H1 (cell line): ENCODE measurements at regions not wholly inside any gene's neighbourhood (a gene's known extent, or its start where the extent isn't known, plus 50 kb on each side); places are given as distances from the start of the nearest gene placed in this dataset.

Source experiments
- CTCF ChIA-PET: fragments of 300-600 bp; sonication (Branson Sonifier 250); formaldehyde crosslinking; loops from one replicate; lab custom pipeline; 2021; ENCODE audit not compliant: partially characterized antibody; lab: Charles Lee
- POLR2A ChIA-PET: fragments of 300-600 bp; sonication (Branson Sonifier 250); formaldehyde crosslinking; loops from one replicate; lab custom pipeline; 2021; ENCODE audit warnings: inconsistent platforms; ENCODE audit not compliant: partially characterized antibody; lab: Charles Lee
- DNase-seq, 2 experiments: peaks; one replicate each; pipeline versions ENCODE4 v3.0.0 to v3.0.0-alpha.2; 2010 to 2022; ENCODE audit warnings: low spot score in 2 of 2, low read depth in 1 of 2, mixed read lengths in 1 of 2
- FAIRE-seq: peaks from 2 replicates; lab custom pipeline; 2011; peaks lifted over from hg19 to GRCh38; lab: Jason Lieb, UNC
- H2AFZ ChIP-seq: 2 replicates; pipeline ENCODE4 v1.8.1; 2012; ENCODE audit warnings: low read length, inconsistent platforms
- H2AK5ac ChIP-seq: 2 replicates; pipeline ENCODE4 v1.6.1; 2013; ENCODE audit warnings: low read depth, low read length
- H2BK120ac ChIP-seq: replicated peaks from 2 replicates; pipeline ENCODE3; 2013; ENCODE audit warnings: low read depth, low read length, inconsistent platforms
- H2BK12ac ChIP-seq: 2 replicates; pipeline ENCODE4 v1.6.1; 2013; ENCODE audit warnings: low read depth, low read length
- H2BK15ac ChIP-seq: 2 replicates; pipeline ENCODE4 v1.6.1; 2013; ENCODE audit warnings: low read length
- H2BK20ac ChIP-seq: 2 replicates; pipeline ENCODE4 v1.6.1; 2013; ENCODE audit warnings: low read length
- H2BK5ac ChIP-seq: 2 replicates; pipeline ENCODE4 v1.6.1; 2013; ENCODE audit warnings: low read depth, low read length
- H3K14ac ChIP-seq: 2 replicates; pipeline ENCODE4 v1.6.1; 2013; ENCODE audit warnings: inconsistent platforms; ENCODE audit not compliant: insufficient read length
- H3K18ac ChIP-seq: 2 replicates; pipeline ENCODE4 v1.6.1; 2013; ENCODE audit warnings: low read length; ENCODE audit errors: extremely low read depth
- H3K23ac ChIP-seq: 2 replicates; pipeline ENCODE4 v1.6.1; 2013; ENCODE audit warnings: inconsistent platforms; ENCODE audit not compliant: insufficient read length
- H3K23me2 ChIP-seq: 2 replicates; pipeline ENCODE4 v1.6.1; 2013; ENCODE audit warnings: low read depth, low read length
- H3K27ac ChIP-seq: 2 replicates; pipeline ENCODE4 v1.6.1; 2011; ENCODE audit warnings: low read depth, low read length, inconsistent platforms
- H3K27me3 ChIP-seq, 4 experiments: replicated peaks in 1 of 4; 1 replicate in 1 of 4; 2 replicates in 3 of 4; pipeline versions ENCODE4 v1.6.1 to v1.8.1; 2011 to 2013; ENCODE audit warnings: low read length in 3 of 4, mild to moderate bottlenecking in 3 of 4, inconsistent platforms in 2 of 4, mixed read lengths in 2 of 4, moderate library complexity in 1 of 4; ENCODE audit not compliant: control insufficient read depth in 3 of 4, insufficient read depth in 3 of 4; ENCODE audit errors: extremely low read depth in 1 of 4
- H3K36me3 ChIP-seq, 4 experiments: 2 replicates each; pipeline versions ENCODE4 v1.6.1 to v1.8.1; 2011 to 2013; ENCODE audit warnings: mild to moderate bottlenecking in 4 of 4, low read length in 3 of 4, moderate library complexity in 2 of 4, control low read depth in 1 of 4, inconsistent platforms in 1 of 4; ENCODE audit not compliant: insufficient read depth in 4 of 4, control insufficient read depth in 2 of 4
- H3K4ac ChIP-seq: replicated peaks from 2 replicates; pipeline ENCODE3; 2013; ENCODE audit warnings: low read length, low read depth, mixed read lengths, inconsistent platforms; ENCODE audit not compliant: insufficient read length
- H3K4me1 ChIP-seq, 4 experiments: replicated peaks in 1 of 4; 1 replicate in 1 of 4; 2 replicates in 3 of 4; pipeline versions ENCODE4 v1.6.1 to v1.8.1; 2011 to 2013; ENCODE audit warnings: low read length in 3 of 4, inconsistent platforms in 2 of 4, mixed read lengths in 1 of 4; ENCODE audit not compliant: insufficient read depth in 4 of 4, control insufficient read depth in 3 of 4
- H3K4me2 ChIP-seq, 2 experiments: 2 replicates each; pipeline versions ENCODE4 v1.6.1 to v1.8.1; 2011 to 2013; ENCODE audit warnings: low read depth in 2 of 2, low read length in 2 of 2, control low read depth in 1 of 2, inconsistent platforms in 1 of 2, mild to moderate bottlenecking in 1 of 2; ENCODE audit not compliant: insufficient read depth in 1 of 2
- H3K4me3 ChIP-seq, 4 experiments: fragments of 200-600, 300-600 bp in 1 of 4; sonication (generic), shearing (Covaris generic), sonication (Bioruptor Twin) in 1 of 4; 2 replicates each; pipeline versions ENCODE4 v1.5.1 to v1.8.1; 2011 to 2016; ENCODE audit warnings: low read length in 4 of 4, low read depth in 3 of 4, control low read depth in 2 of 4, inconsistent platforms in 2 of 4, mild to moderate bottlenecking in 2 of 4, mixed read lengths in 1 of 4, moderate library complexity in 1 of 4; ENCODE audit not compliant: insufficient read depth in 2 of 4; ENCODE audit errors: extremely low read depth in 1 of 4
- H3K56ac ChIP-seq: replicated peaks from 2 replicates; pipeline ENCODE3; 2013; ENCODE audit warnings: low read depth, mild to moderate bottlenecking, mixed read lengths, low read length, inconsistent platforms; ENCODE audit not compliant: insufficient read length
- H3K79me1 ChIP-seq: 2 replicates; pipeline ENCODE4 v1.6.1; 2013; ENCODE audit warnings: low read depth, low read length, control low read depth
- H3K79me2 ChIP-seq, 2 experiments: 2 replicates each; pipeline versions ENCODE4 v1.6.1 to v1.8.1; 2012 to 2013; ENCODE audit warnings: low read length in 2 of 2, mild to moderate bottlenecking in 2 of 2, inconsistent platforms in 1 of 2; ENCODE audit not compliant: insufficient read depth in 2 of 2, control insufficient read depth in 1 of 2
- H3K9ac ChIP-seq, 4 experiments: replicated peaks in 1 of 4; 1 replicate in 1 of 4; 2 replicates in 3 of 4; pipeline versions ENCODE4 v1.6.1 to v1.8.1; 2011 to 2013; ENCODE audit warnings: low read depth in 3 of 4, low read length in 3 of 4, control low read depth in 2 of 4, mild to moderate bottlenecking in 2 of 4, moderate library complexity in 2 of 4, inconsistent platforms in 1 of 4; ENCODE audit errors: extremely low read depth in 1 of 4
- H3K9me3 ChIP-seq, 2 experiments: 2 replicates each; pipeline versions ENCODE4 v1.6.1 to v1.8.1; 2012 to 2013; ENCODE audit warnings: mild to moderate bottlenecking in 2 of 2, moderate library complexity in 2 of 2, control low read depth in 1 of 2, inconsistent platforms in 1 of 2, low read depth in 1 of 2, low read length in 1 of 2, mixed read lengths in 1 of 2; ENCODE audit not compliant: insufficient read depth in 2 of 2
- H4K20me1 ChIP-seq, 2 experiments: replicated peaks in 1 of 2; 2 replicates each; pipeline versions ENCODE3 to v1.8.1; 2011 to 2013; ENCODE audit warnings: inconsistent platforms in 2 of 2, low read length in 2 of 2, mild to moderate bottlenecking in 1 of 2; ENCODE audit not compliant: insufficient read depth in 2 of 2, control insufficient read depth in 1 of 2
- H4K5ac ChIP-seq: 2 replicates; pipeline ENCODE4 v1.6.1; 2013; ENCODE audit warnings: low read length, low read depth, mixed read lengths, inconsistent platforms; ENCODE audit not compliant: insufficient read length
- H4K8ac ChIP-seq: 2 replicates; pipeline ENCODE4 v1.8.0; 2013; ENCODE audit warnings: mild to moderate bottlenecking, moderate library complexity, low read length, inconsistent platforms; ENCODE audit not compliant: insufficient read depth; ENCODE audit errors: extremely low read depth
- H4K91ac ChIP-seq: replicated peaks from 2 replicates; pipeline ENCODE3; 2013; ENCODE audit warnings: low read length, mixed read lengths, inconsistent platforms; ENCODE audit not compliant: insufficient read length
- EP300 ChIP-seq, 2 experiments: IDR thresholded peaks; 1 replicate in 1 of 2; 2 replicates in 1 of 2; pipeline ENCODE4 v1.6.1; 2011 to 2012; ENCODE audit warnings: low read depth in 2 of 2, low read length in 2 of 2, mild to moderate bottlenecking in 2 of 2, borderline replicate concordance in 1 of 2, inconsistent platforms in 1 of 2, moderate library complexity in 1 of 2
- GABPA ChIP-seq: IDR thresholded peaks from 2 replicates; pipeline ENCODE4 v1.6.1; 2011; ENCODE audit warnings: mild to moderate bottlenecking, low read length, moderate library complexity, borderline replicate concordance; ENCODE audit not compliant: insufficient read depth
- HDAC2 ChIP-seq, 2 experiments: fragments of 300-600 bp in 1 of 2; sonication (generic) in 1 of 2; IDR thresholded peaks; 2 replicates each; pipeline ENCODE4 v1.6.1; 2011 to 2012; ENCODE audit warnings: low read depth in 2 of 2, low read length in 2 of 2, mild to moderate bottlenecking in 2 of 2, moderate library complexity in 2 of 2, borderline replicate concordance in 1 of 2, inconsistent platforms in 1 of 2
- MAFK ChIP-seq: IDR thresholded peaks from 2 replicates; pipeline ENCODE4 v1.6.1; 2012; ENCODE audit warnings: low read depth, mild to moderate bottlenecking, improper control_type of control experiment, low read length
- NRF1 ChIP-seq: IDR thresholded peaks from 2 replicates; pipeline ENCODE4 v1.6.1; 2011; ENCODE audit warnings: mild to moderate bottlenecking, low read depth, low read length, improper control_type of control experiment
- POLR2AphosphoS5 ChIP-seq: IDR thresholded peaks from 2 replicates; pipeline ENCODE4 v1.6.1; 2011; ENCODE audit warnings: low read depth, low read length
- RAD21 ChIP-seq, 2 experiments: IDR thresholded peaks in 1 of 2; conservative IDR thresholded peaks in 1 of 2; 2 replicates each; pipeline ENCODE4 v1.6.1; 2011; ENCODE audit warnings: low read depth in 2 of 2, low read length in 2 of 2, improper control_type of control experiment in 1 of 2, inconsistent platforms in 1 of 2, mild to moderate bottlenecking in 1 of 2, moderate library complexity in 1 of 2
- RXRA ChIP-seq: IDR thresholded peaks from 2 replicates; pipeline ENCODE4 v1.6.1; 2011; ENCODE audit warnings: low read depth, mild to moderate bottlenecking, low read length, moderate library complexity; ENCODE audit not compliant: insufficient read depth
- SP2 ChIP-seq: IDR thresholded peaks from 2 replicates; pipeline ENCODE4 v1.6.1; 2012; ENCODE audit warnings: mild to moderate bottlenecking, low read length, inconsistent platforms
- SRF ChIP-seq: IDR thresholded peaks from 2 replicates; pipeline ENCODE4 v1.6.1; 2011; ENCODE audit warnings: mild to moderate bottlenecking, low read depth, low read length, moderate library complexity
- WGBS, 2 experiments: shearing (Covaris generic) in 1 of 2; methylation state at CpG; one replicate each; pipeline versions ENCODE4 v1.1.6 to v1.1.7; 2013 to 2015; ENCODE audit warnings: low lambda C conversion rate in 2 of 2, mixed read lengths in 2 of 2, inconsistent platforms in 1 of 2, low coverage in 1 of 2, missing lambda C conversion rate in 1 of 2; ENCODE audit not compliant: insufficient replicate concordance in 2 of 2, insufficient coverage in 1 of 2, insufficient read length in 1 of 2; ENCODE audit errors: extremely low coverage in 1 of 2, missing lambda C conversion rate in 1 of 2; 5-methylcytosine and 5-hydroxymethylcytosine counted together
- TF ChIP-seq, protein P1 (sequence below), 3 experiments: IDR thresholded peaks; 1 replicate in 2 of 3; 2 replicates in 1 of 3; pipeline versions ENCODE4 v1.5.1 to v1.6.1; 2011; ENCODE audit warnings: low read length in 3 of 3, mild to moderate bottlenecking in 3 of 3, inconsistent platforms in 2 of 3, low read depth in 1 of 3, moderate library complexity in 1 of 3; ENCODE audit not compliant: insufficient read depth in 1 of 3; ENCODE audit errors: control extremely low read depth in 1 of 3

DNA sequence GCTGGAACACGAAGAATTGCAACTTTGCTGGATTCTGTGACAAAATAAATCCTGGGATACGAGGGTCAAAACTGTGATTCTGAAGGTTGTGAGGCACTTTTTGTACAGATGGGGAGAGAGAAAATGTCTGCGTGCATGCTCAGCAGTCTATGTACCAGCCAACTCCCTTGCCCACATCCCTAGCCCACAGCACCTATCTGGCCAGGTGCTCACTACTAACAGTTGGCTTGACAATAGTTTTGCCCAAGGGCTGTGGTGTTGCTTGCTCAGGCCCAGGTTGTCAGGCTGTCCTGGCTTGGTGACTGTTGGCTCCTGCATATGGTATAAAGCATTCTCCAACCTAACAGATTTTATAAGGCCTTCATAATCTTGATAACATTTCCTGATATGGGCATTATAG is 102.0 kb downstream of the DMRT2 start:
- no peak overlapping the region for H3K4me2 ChIP-seq
- ChIA-PET POLR2A (no interaction called here), CTCF (no interaction called here)
- no peak overlapping the region for H2BK15ac ChIP-seq
- H4K5ac ChIP-seq: no peak overlapping the region
- FAIRE-seq (no peak), DNase-seq (no peak)
- H4K20me1 ChIP-seq: no peaks in the 10 kb centered on the region
- no peaks in the 10 kb centered on the region; the same call in 1 of the 2 replicates for H3K23me2 ChIP-seq
- H3K27ac ChIP-seq: no peak overlapping the region
- no peak overlapping the region for H2AFZ ChIP-seq
- whole genome bisulfite sequencing, 2 experiments: 64% methylated on average over 3 of the region's 3 CpGs; no CpG with 5 or more reads in 1 of the 2 experiments
- no peak overlapping the region for H2BK20ac ChIP-seq
- no peak overlapping the region for H3K56ac ChIP-seq
- H3K79me2 ChIP-seq: no peaks in the 10 kb centered on the region
- H3K27me3 ChIP-seq: no peaks in the 10 kb centered on the region
- H2AK5ac ChIP-seq: no peak overlapping the region
- H3K9me3 ChIP-seq: peaks cover 26 to 38% of the 10 kb centered on the region in 2 experiments
- no peak overlapping the region for H2BK12ac ChIP-seq
- no peak overlapping the region for H3K23ac ChIP-seq
- no peak overlapping the region for H4K91ac ChIP-seq
- no peaks in the 10 kb centered on the region for H3K4me1 ChIP-seq
- no peak overlapping the region for H3K14ac ChIP-seq
- H2BK5ac ChIP-seq: no peak overlapping the region
- H3K79me1 ChIP-seq: no peaks in the 10 kb centered on the region
- H3K4me3 ChIP-seq: no peak overlapping the region
- no peak overlapping the region for H3K18ac ChIP-seq
- no peak overlapping the region for H2BK120ac ChIP-seq
- H3K9ac ChIP-seq: no peak overlapping the region
- H3K4ac ChIP-seq: no peak overlapping the region
- H3K36me3 ChIP-seq: no peaks in the 10 kb centered on the region
- no peak overlapping the region for H4K8ac ChIP-seq
- no peak for TF ChIP-seq POLR2AphosphoS5
- no peak for TF ChIP-seq EP300 (IDR thresholded peaks at IDR 0.05; ENCODE audit: borderline replicate concordance in 1 of 2, low read depth in 2 of 2, low read length in 2 of 2)
- no peak for TF ChIP-seq GABPA
- no peak for TF ChIP-seq RAD21 (IDR thresholded peaks at IDR 0.05 in 1 of 2, conservative IDR thresholded peaks at IDR 0.05 in 1 of 2; ENCODE audit: low read depth in 2 of 2, low read length in 2 of 2)
- no peak for TF ChIP-seq SP2
- TF ChIP-seq, protein P1, sequence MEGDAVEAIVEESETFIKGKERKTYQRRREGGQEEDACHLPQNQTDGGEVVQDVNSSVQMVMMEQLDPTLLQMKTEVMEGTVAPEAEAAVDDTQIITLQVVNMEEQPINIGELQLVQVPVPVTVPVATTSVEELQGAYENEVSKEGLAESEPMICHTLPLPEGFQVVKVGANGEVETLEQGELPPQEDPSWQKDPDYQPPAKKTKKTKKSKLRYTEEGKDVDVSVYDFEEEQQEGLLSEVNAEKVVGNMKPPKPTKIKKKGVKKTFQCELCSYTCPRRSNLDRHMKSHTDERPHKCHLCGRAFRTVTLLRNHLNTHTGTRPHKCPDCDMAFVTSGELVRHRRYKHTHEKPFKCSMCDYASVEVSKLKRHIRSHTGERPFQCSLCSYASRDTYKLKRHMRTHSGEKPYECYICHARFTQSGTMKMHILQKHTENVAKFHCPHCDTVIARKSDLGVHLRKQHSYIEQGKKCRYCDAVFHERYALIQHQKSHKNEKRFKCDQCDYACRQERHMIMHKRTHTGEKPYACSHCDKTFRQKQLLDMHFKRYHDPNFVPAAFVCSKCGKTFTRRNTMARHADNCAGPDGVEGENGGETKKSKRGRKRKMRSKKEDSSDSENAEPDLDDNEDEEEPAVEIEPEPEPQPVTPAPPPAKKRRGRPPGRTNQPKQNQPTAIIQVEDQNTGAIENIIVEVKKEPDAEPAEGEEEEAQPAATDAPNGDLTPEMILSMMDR (IDR thresholded peaks at IDR 0.05; ENCODE audit: control extremely low read depth in 1 of 3, insufficient read depth in 1 of 3, low read depth in 1 of 3, low read length in 3 of 3): no peak
- no peak for TF ChIP-seq SRF
- TF ChIP-seq NRF1: no peak
- no peak for TF ChIP-seq MAFK
- TF ChIP-seq HDAC2 (IDR thresholded peaks at IDR 0.05; ENCODE audit: borderline replicate concordance in 1 of 2, low read depth in 2 of 2, low read length in 2 of 2): no peak
- no peak for TF ChIP-seq RXRA
